GM12878 (cell line): ENCODE measurements at regions not wholly inside any gene's neighbourhood (a gene's known extent, or its start where the extent isn't known, plus 50 kb on each side); places are given as distances from the start of the nearest gene placed in this dataset.

Experiments
- ATAC-seq: fragments of 200-7000 bp; cut with Tn5 transposase; 3 replicates; pipeline ENCODE4 v1.9.1; 2020; ENCODE audit warnings: mild to moderate bottlenecking, moderate library complexity
- BruUV-seq: library from RNA; stranded (reverse); fragments of 400-500 nt; replicated peaks from 2 replicates; lab custom pipeline; 2021; lab: Mats Ljungman, UMichigan
- CTCF ChIA-PET: fragments of 300-600 bp; sonication (Branson Sonifier 250); formaldehyde crosslinking; extraction: SDS; loops from one replicate; lab custom pipeline; 2021; ENCODE audit warnings: inconsistent platforms; lab: Yijun Ruan, JAX
- POLR2A ChIA-PET: fragments of 350-600 bp; formaldehyde crosslinking; extraction: SDS; loops from one replicate; lab custom pipeline; 2021; ENCODE audit warnings: inconsistent platforms; lab: Charles Lee
- RAD21 ChIA-PET: fragments of 300-600 bp; sonication (Branson Sonifier 250); formaldehyde crosslinking; loops from one replicate; lab custom pipeline; 2023; ENCODE audit warnings: antibody characterized with exemption; ENCODE audit not compliant: unreplicated experiment; lab: Charles Lee
- SMC1A ChIA-PET: fragments of 300-600 bp; sonication (Branson Sonifier 250); formaldehyde crosslinking; loops from one replicate; lab custom pipeline; 2023; ENCODE audit not compliant: unreplicated experiment, uncharacterized antibody; lab: Charles Lee
- DNase-seq: peaks from one replicate; pipeline ENCODE4 v3.0.0-alpha.2; 2011; ENCODE audit warnings: low read depth, low spot score
- FAIRE-seq: peaks from 3 replicates; lab custom pipeline; 2011; peaks lifted over from hg19 to GRCh38; lab: Jason Lieb, UNC
- H2AFZ ChIP-seq: 2 replicates; pipeline ENCODE4 v1.6.0; 2011; ENCODE audit warnings: low read depth, low read length, control low read depth; ENCODE audit not compliant: control insufficient read depth
- H3K27ac ChIP-seq: 2 replicates; pipeline ENCODE4 v1.5.1; 2011; ENCODE audit warnings: control low read depth; ENCODE audit not compliant: control insufficient read depth, insufficient read depth
- H3K27me3 ChIP-seq, 2 experiments: replicated peaks in 1 of 2; 2 replicates each; pipeline versions ENCODE4 v1.6.0 to v1.6.1; 2011; ENCODE audit warnings: low read length in 1 of 2; ENCODE audit not compliant: control insufficient read depth in 2 of 2, insufficient read depth in 2 of 2
- H3K36me3 ChIP-seq, 2 experiments: 2 replicates each; pipeline ENCODE4 v1.5.1; 2011; ENCODE audit warnings: low read length in 1 of 2; ENCODE audit not compliant: control insufficient read depth in 2 of 2, insufficient read depth in 2 of 2
- H3K4me1 ChIP-seq: 2 replicates; pipeline ENCODE4 v1.6.1; 2011; ENCODE audit warnings: mild to moderate bottlenecking, low read length, moderate library complexity, mixed read lengths; ENCODE audit not compliant: control insufficient read depth, insufficient read depth
- H3K4me2 ChIP-seq: 2 replicates; pipeline ENCODE4 v1.6.0; 2011; ENCODE audit warnings: control low read depth; ENCODE audit not compliant: control insufficient read depth, insufficient read depth
- H3K4me3 ChIP-seq: fragments of 200-600 bp; sonication (generic); 2 replicates; pipeline ENCODE4 v1.5.1; 2016
- H3K79me2 ChIP-seq: 2 replicates; pipeline ENCODE4 v1.6.0; 2011; ENCODE audit warnings: low read length; ENCODE audit not compliant: control insufficient read depth, insufficient read depth
- H3K9ac ChIP-seq: 2 replicates; pipeline ENCODE4 v1.8.0; 2011; ENCODE audit warnings: low read length, control low read depth, mixed read lengths; ENCODE audit not compliant: control insufficient read depth, insufficient read depth
- H3K9me3 ChIP-seq: replicated peaks from 3 replicates; pipeline ENCODE4 v1.5.1; 2011; ENCODE audit warnings: mild to moderate bottlenecking, low read length; ENCODE audit not compliant: control insufficient read depth, insufficient read depth
- H4K20me1 ChIP-seq: 2 replicates; pipeline ENCODE4 v1.6.0; 2011; ENCODE audit not compliant: control insufficient read depth, insufficient read depth
- BCL11A ChIP-seq: IDR thresholded peaks from 2 replicates; pipeline ENCODE4 v1.6.1; 2011; ENCODE audit warnings: low read depth, low read length
- CTCF ChIP-seq, 3 experiments: IDR thresholded peaks in 2 of 3; conservative IDR thresholded peaks in 1 of 3; 2 replicates each; pipeline ENCODE4 v1.5.1; 2011; ENCODE audit warnings: low read depth in 3 of 3, low read length in 3 of 3, mild to moderate bottlenecking in 3 of 3, control low read depth in 2 of 3, moderate library complexity in 2 of 3, inconsistent platforms in 1 of 3, mixed read lengths in 1 of 3; ENCODE audit not compliant: control insufficient read depth in 2 of 3, insufficient read depth in 1 of 3; ENCODE audit errors: extremely low read depth in 1 of 3
- E2F8 ChIP-seq: fragments of 450-650 bp; IDR thresholded peaks from 2 replicates; pipeline ENCODE4 v1.6.1; 2018; ENCODE audit warnings: mild to moderate bottlenecking, low read depth, moderate library complexity; ENCODE audit not compliant: partially characterized antibody
- IKZF1 ChIP-seq: fragments of 450-650 bp; conservative IDR thresholded peaks from 2 replicates; pipeline ENCODE4 v1.6.1; 2017; ENCODE audit warnings: antibody characterized with exemption, mild to moderate bottlenecking
- IKZF2 ChIP-seq, 2 experiments: fragments of 450-650 bp; IDR thresholded peaks; 2 replicates each; pipeline ENCODE4 v1.6.1; 2017; ENCODE audit warnings: mild to moderate bottlenecking in 2 of 2, moderate library complexity in 2 of 2
- RUNX3 ChIP-seq: IDR thresholded peaks from 2 replicates; pipeline ENCODE4 v1.6.1; 2012; ENCODE audit warnings: low read length, inconsistent platforms
- SKIL ChIP-seq: fragments of 450-650 bp; IDR thresholded peaks from 2 replicates; pipeline ENCODE4 v1.6.1; 2017; ENCODE audit warnings: mild to moderate bottlenecking, low read depth, inconsistent platforms; ENCODE audit not compliant: poor library complexity, severe bottlenecking
- SMARCA5 ChIP-seq: fragments of 450-650 bp; IDR thresholded peaks from 2 replicates; pipeline ENCODE4 v1.6.1; 2017; ENCODE audit warnings: mild to moderate bottlenecking
- STAT3 ChIP-seq: IDR thresholded peaks from 2 replicates; pipeline ENCODE4 v1.6.1; 2011; ENCODE audit warnings: low read depth, low read length, improper control_type of control experiment
- YBX1 ChIP-seq: fragments of 450-650 bp; IDR thresholded peaks from 2 replicates; pipeline ENCODE4 v1.6.1; 2016; ENCODE audit warnings: antibody characterized with exemption
- ZNF687 ChIP-seq: fragments of 450-650 bp; IDR thresholded peaks from 2 replicates; pipeline ENCODE4 v1.6.1; 2017; ENCODE audit warnings: mild to moderate bottlenecking, moderate library complexity
- WGBS: methylation state at CpG from one replicate; pipeline ENCODE4 v1.1.6; 2016; ENCODE audit warnings: low lambda C conversion rate; ENCODE audit not compliant: insufficient replicate concordance, insufficient coverage; ENCODE audit errors: missing lambda C conversion rate; 5-methylcytosine and 5-hydroxymethylcytosine counted together
- in situ Hi-C: fragments of 300-500 bp; cut with MboI; formaldehyde crosslinking; loops from 9 replicates; pipeline ENCODE4 v1.14.3; 2018; ENCODE audit warnings: mixed read lengths
- intact Hi-C: fragments of 100-400 bp; cut with micrococcal nuclease; formaldehyde crosslinking; loops from one replicate; pipeline ENCODE4 v1.14.2; 2022; ENCODE audit not compliant: unreplicated experiment

- no peak for TF ChIP-seq ZNF687
Observed at GRCh38 chr5:2135354-2135753, 252.6 kb upstream of the IRX4 start (continued).

- H3K27me3 ChIP-seq: no peaks in the 10 kb centered on the region
- no peaks in the 10 kb centered on the region; the same call in 2 of the 3 replicates for H3K9me3 ChIP-seq
- ATAC-seq (no peak), FAIRE-seq (no peak), DNase-seq (no peak)
- ChIA-PET RAD21 (no interaction called here), SMC1A (no interaction called here), CTCF (no interaction called here), POLR2A (no interaction called here)
- in situ Hi-C loops (no loop called here), intact Hi-C loops (no loop called here)
- H2AFZ ChIP-seq: no peak overlapping the region
- H4K20me1 ChIP-seq: no peaks in the 10 kb centered on the region
- H3K4me1 ChIP-seq: no peaks in the 10 kb centered on the region
- no TSS peak for BruUV-seq
- H3K4me2 ChIP-seq: no peak overlapping the region
- no peak overlapping the region for H3K9ac ChIP-seq
- H3K79me2 ChIP-seq: no peaks in the 10 kb centered on the region
- no peaks in the 10 kb centered on the region for H3K36me3 ChIP-seq
- WGBS: 43% methylated on average over 19 of the region's 19 CpGs
- no peak overlapping the region for H3K4me3 ChIP-seq
- no peak overlapping the region for H3K27ac ChIP-seq
- TF ChIP-seq RUNX3 (no peak), STAT3 (no peak), IKZF2 (IDR thresholded peaks at IDR 0.05) (no peak), IKZF1 (no peak), YBX1 (no peak), BCL11A (no peak), SMARCA5 (no peak), SKIL (no peak), CTCF (IDR thresholded peaks at IDR 0.05 in 2 of 3, conservative IDR thresholded peaks at IDR 0.05 in 1 of 3; ENCODE audit: control insufficient read depth in 2 of 3, extremely low read depth in 1 of 3, insufficient read depth in 1 of 3, low read depth in 3 of 3, low read length in 3 of 3) (no peak), E2F8 (no peak)
Observed at GRCh38 chr5:2134543-2135292, 252.0 kb upstream of the IRX4 start.
